CD4-positive, alpha-beta T cell treated with Interleukin-6 at 100 ng/mL for 8 hours (primary cell): ENCODE measurements at regions not wholly inside any gene's neighbourhood (a gene's known extent, or its start where the extent isn't known, plus 50 kb on each side); places are given as distances from the start of the nearest gene placed in this dataset.
"Not testable (repeated sequence)": the region's sequence is repeated elsewhere in the genome, so short reads cannot be mapped to it uniquely, and the experiment has no call there.

ENCODE experiments used
- DNase-seq: peaks from one replicate; pipeline ENCODE4 v3.0.0-alpha.2; 2020; ENCODE audit warnings: mixed read lengths, low spot score

GRCh38 chr2:198296665-198297308 lies 492.4 kb downstream of the PLCL1 start:
- DNase-seq, result peak; percentile 60

DNA sequence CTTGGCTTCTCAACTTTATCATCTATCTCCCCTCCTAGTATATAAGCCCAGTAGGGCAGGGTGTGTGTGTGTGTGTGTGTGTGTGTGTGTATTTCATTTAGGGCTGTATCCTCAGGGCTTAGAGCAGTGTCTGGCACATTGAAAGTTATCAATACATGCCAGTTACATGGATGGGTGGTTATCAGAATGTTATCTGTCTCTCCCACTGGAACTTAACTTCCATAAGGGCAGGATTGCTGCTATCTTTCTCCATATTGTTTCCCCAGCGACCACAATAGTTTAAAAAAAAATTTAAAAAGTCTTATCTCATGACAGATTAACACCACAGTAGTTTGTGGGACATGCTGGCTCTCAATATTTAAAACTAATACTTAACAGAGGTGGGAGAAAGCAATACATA lies 488.9 kb downstream of the PLCL1 start:
- no peak for DNase-seq

GRCh38 chr2:198289811-198290210 lies 485.4 kb downstream of the PLCL1 start:
- no peak for DNase-seq

DNA sequence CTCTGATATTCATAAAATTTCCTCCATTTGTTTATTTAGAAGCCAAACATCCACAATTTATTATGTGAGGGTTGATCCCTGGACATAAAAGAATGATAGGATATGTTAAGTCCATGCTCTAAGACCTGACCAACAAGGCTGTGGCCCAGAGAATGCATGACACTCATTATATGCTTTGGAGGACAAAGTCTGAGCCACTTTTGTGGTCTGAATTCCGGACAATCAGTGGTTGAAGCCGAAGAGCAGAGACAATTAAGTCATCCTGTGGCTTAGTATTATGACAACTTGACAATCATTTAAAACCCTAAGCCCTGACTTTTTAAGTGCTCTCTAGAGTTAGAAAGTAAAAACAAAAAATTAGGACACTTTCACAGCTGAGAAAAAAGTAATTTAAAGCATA lies 483.3 kb downstream of the PLCL1 start:
- no peak for DNase-seq

DNA sequence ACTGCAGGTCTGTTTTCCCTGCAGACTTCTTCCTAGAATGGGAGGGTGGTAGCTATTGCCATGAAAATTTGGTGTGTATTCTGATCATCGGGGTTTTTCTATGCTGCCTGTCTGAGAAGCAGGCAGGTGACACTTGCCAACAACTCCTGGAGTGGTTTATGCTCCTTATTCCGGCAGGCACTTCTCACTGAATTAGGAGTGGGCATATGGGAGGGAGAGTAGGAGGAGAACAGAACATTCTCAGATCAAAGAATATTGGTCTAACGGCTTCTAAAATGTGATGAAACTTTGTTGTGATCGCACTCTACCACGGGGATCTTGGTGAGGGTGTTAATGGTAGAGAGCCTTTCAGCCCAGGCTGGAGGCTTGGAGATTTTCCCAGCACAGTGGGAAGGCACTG lies 480.8 kb downstream of the PLCL1 start:
- no peak for DNase-seq

DNA sequence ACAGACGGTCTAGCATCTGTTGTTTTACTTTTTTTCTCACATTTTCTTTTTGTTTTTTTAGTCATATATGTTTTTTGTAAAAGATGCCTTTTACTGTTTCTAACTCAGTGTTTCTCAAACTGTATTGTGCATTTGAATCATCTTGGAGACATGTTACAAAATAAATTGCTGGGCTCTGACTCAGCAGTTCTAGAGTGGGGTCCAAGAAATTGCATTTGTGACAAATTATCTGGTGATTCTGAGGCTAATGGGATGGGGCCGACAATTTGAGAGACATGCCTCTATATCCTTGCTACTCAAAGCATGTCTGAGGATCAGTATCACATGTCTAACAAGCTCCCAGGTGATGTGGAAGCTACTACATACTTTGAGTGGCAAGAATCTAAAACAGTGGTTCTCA lies 478.8 kb downstream of the PLCL1 start:
- no peak for DNase-seq

- DNase-seq, result no peak
Observed at GRCh38 chr2:198282061-198282460, 477.7 kb downstream of the PLCL1 start.

- DNase-seq, result no peak
Observed at GRCh38 chr2:198280145-198280544, 475.8 kb downstream of the PLCL1 start.

DNA sequence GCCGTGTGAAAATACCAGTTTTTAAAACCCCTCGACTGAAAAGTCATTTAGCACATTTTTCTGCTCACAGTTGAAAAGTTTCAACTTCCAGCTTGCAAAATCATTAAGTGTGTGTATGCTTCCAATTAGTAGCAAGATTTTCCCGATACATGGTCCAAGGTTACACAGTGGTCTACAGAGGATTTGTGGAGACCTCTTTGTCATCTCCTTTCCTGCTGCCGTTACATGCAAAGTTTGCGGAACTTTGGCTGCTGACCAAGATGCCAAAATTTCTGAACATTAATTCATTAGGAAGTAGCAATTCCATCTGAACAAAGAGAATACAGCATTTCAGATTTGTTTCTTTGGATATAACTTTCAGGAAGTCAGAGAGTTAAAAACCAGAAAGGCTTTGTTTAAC lies 474.6 kb downstream of the PLCL1 start:
- no peak for DNase-seq

DNA sequence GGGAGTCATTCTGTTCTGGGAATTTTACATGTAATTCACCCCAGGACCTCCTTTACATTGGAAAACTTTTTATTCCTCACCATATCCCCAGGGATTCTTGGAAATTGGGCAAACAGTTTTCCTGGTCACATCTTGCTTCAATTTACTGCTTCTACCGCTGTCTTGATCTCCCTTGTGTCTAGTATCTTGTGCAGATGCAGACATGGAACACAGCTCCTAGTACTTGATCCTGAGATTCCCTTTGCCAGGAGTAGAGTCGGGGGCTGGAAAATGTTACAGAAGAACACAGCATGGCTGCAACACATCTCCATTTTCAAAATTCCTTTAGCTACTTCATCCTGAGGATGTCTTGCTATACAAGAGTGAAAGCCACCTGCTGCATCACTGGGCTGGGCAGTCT lies 472.8 kb downstream of the PLCL1 start:
- no peak for DNase-seq

GRCh38 chr2:198273660-198274059 lies 469.3 kb downstream of the PLCL1 start:
- DNase-seq, result no peak

DNA sequence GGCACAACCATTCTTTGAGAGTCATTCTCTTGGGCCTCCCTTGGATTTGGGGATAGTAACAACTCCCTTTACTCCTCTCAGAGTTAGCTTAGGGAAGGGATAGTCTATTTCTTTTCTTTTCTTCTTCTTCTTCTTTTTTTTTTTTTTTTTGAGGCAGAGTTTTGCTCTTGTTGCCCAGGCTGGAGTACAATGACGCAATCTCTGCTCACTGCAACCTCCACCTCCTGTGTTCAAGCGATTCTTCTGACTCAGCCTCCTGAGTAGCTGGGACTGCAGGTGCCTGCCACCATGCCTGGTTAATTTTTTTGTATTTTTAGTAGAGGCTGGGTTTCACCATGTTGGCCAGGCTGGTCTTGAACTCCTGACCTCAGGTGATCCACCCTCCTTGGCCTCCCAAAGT lies 465.8 kb downstream of the PLCL1 start:
- DNase-seq, result not testable (repeated sequence)

GRCh38 chr2:198268519-198268918 lies 464.1 kb downstream of the PLCL1 start:
- DNase-seq, result no peak

DNA sequence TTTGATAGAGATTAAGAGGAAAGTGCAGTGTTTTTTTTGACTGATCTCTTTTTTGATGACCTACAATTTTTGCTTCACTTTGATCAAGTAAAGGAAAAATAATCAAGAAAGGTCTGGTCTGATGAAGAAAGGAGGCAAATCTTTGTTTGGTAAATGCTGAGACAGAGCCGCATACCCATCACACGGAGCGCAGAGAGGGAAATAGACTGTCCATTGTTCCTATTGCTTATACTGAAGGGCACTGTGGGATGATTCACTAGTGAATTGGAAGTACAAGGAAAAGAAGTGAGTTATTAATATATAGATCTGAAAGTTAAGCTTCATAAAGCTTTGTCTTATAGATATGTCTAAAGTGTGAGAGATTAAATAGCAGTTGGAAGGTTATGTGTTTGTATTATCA lies 455.1 kb downstream of the PLCL1 start:
- no peak for DNase-seq

- no peak for DNase-seq
Observed at GRCh38 chr2:198254536-198255090, 450.2 kb downstream of the PLCL1 start.

DNA sequence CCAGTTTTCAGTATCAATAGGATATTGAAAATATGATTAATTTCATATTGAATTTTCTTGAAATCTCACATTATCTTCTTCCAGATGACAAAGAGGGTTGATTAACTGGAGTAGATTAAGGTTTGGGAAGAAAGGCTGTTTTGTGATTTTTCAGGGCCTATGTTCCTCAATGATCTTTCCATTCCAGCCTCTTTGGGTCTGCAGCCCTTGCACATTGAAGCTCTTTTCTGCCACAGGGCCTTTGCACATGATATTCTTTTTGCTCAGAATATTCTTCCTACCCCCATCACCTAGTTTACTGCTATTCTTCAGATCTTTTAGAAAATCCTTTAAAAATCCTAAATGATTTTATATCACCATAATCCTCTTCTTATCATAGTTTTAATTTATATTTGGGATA lies 449.6 kb downstream of the PLCL1 start:
- DNase-seq, result no peak

DNA sequence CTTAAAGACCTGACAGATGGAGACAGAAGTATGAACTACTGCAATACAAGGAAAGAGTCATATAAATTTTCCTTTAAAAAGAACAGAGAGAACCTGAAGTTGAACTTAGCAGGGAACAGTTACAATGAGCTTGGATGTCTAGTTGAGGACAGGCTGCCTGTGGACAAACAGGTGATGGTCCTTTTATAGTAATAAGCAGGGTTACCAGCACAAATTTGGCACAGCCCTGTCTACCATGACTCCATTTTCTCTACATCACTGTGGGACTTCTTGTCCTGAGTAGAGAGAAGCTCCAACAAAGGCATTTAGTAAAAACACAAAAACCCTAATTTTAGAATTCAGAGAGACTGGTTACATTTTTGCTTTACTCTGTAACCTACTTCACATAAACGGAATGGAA lies 448.1 kb downstream of the PLCL1 start:
- DNase-seq, result no peak

- DNase-seq, result no peak
Observed at GRCh38 chr2:198242093-198242492, 437.7 kb downstream of the PLCL1 start.

GRCh38 chr2:198238429-198238828 lies 434.0 kb downstream of the PLCL1 start:
- no peak for DNase-seq

- no peak for DNase-seq
Observed at GRCh38 chr2:198236338-198236737, 431.9 kb downstream of the PLCL1 start.

- no peak for DNase-seq
Observed at GRCh38 chr2:198232281-198232680, 427.9 kb downstream of the PLCL1 start.

DNA sequence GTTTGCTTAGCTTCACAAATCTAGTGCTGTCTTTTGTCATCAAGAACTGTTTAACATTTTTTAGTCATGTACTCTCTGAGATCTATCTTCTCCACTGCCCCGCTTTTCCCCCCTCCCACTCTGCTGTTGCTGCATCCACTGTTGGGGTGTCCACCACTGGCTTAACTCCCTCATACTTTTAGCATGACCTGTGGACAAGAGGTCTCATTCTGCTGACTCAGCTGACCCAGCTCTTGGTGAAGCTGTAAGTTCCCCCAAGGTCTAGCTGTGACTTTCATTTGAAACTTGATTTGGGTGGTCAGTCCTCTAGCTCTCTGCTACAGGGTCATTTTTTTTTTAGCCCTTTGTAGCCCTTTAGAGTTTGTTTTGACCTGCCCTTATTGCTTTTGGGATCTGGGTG lies 427.2 kb downstream of the PLCL1 start:
- no peak for DNase-seq

GRCh38 chr2:198220763-198221610 lies 416.6 kb downstream of the PLCL1 start:
- DNase-seq, result no peak
